ENCODE measurements at regions not wholly inside any gene's neighbourhood (a gene's known extent, or its start where the extent isn't known, plus 50 kb on each side); places are given as distances from the start of the nearest gene placed in this dataset.

- H3K4me1 ChIP-seq (ENCODE audit: insufficient read depth, low read length) = no peaks in the 10 kb centered on the region
- H3K4me3 ChIP-seq (ENCODE audit: low read length) = no peak overlapping the region
- WGBS = 85% methylated on average over 3 of the region's 4 CpGs
- no peaks in the 10 kb centered on the region for H3K36me3 ChIP-seq (ENCODE audit: insufficient read depth, low read length)
- no peaks in the 10 kb centered on the region for H3K27me3 ChIP-seq (ENCODE audit: insufficient read depth, low read length)
- peaks cover 18% of the 10 kb centered on the region for H3K9me3 ChIP-seq (ENCODE audit: insufficient read depth, low read depth, low read length)
- no peak overlapping the region for H3K27ac ChIP-seq (ENCODE audit: low read depth, low read length)
- H3K9ac ChIP-seq (ENCODE audit: low read depth, low read length) = no peak overlapping the region
These were observed 117.1 kb upstream of the PTPRT start for GRCh38 chr20:43306837-43307236.

- Histone ChIP-seq H3K9me3 (ENCODE audit: insufficient read depth, low read depth, low read length) (peaks cover 18% of the 10 kb centered on the region), H3K36me3 (ENCODE audit: insufficient read depth, low read length) (no peaks in the 10 kb centered on the region), H3K4me3 (ENCODE audit: low read length) (no peak overlapping the region), H3K27ac (ENCODE audit: low read depth, low read length) (no peak overlapping the region), H3K27me3 (ENCODE audit: insufficient read depth, low read length) (no peaks in the 10 kb centered on the region), H3K4me1 (ENCODE audit: insufficient read depth, low read length) (no peaks in the 10 kb centered on the region), H3K9ac (ENCODE audit: low read depth, low read length) (no peak overlapping the region)
These were observed 116.0 kb upstream of the PTPRT start for GRCh38 chr20:43305749-43306148.

GRCh38 chr20:43304598-43304997 lies 114.9 kb upstream of the PTPRT start:
- H3K36me3 ChIP-seq (ENCODE audit: insufficient read depth, low read length) = no peaks in the 10 kb centered on the region
- no CpG with 5 or more reads among the region's 1 CpG for WGBS
- no peak overlapping the region for H3K4me3 ChIP-seq (ENCODE audit: low read length)
- H3K9me3 ChIP-seq (ENCODE audit: insufficient read depth, low read depth, low read length) = peaks cover 15% of the 10 kb centered on the region
- H3K4me1 ChIP-seq (ENCODE audit: insufficient read depth, low read length) = no peaks in the 10 kb centered on the region
- H3K27me3 ChIP-seq (ENCODE audit: insufficient read depth, low read length) = no peaks in the 10 kb centered on the region
- no peak overlapping the region for H3K9ac ChIP-seq (ENCODE audit: low read depth, low read length)
- H3K27ac ChIP-seq (ENCODE audit: low read depth, low read length) = no peak overlapping the region

GRCh38 chr20:43302936-43303335 lies 113.2 kb upstream of the PTPRT start:
- no peak overlapping the region for H3K9ac ChIP-seq (ENCODE audit: low read depth, low read length)
- H3K9me3 ChIP-seq (ENCODE audit: insufficient read depth, low read depth, low read length) = no peaks in the 10 kb centered on the region; the same call in 1 of the 2 replicates
- H3K4me1 ChIP-seq (ENCODE audit: insufficient read depth, low read length) = no peaks in the 10 kb centered on the region
- H3K27ac ChIP-seq (ENCODE audit: low read depth, low read length) = no peak overlapping the region
- no peaks in the 10 kb centered on the region for H3K27me3 ChIP-seq (ENCODE audit: insufficient read depth, low read length)
- H3K4me3 ChIP-seq (ENCODE audit: low read length) = no peak overlapping the region
- whole genome bisulfite sequencing = 92% methylated on average over 4 of the region's 4 CpGs
- no peaks in the 10 kb centered on the region for H3K36me3 ChIP-seq (ENCODE audit: insufficient read depth, low read length)

- 87% methylated on average over 2 of the region's 2 CpGs for WGBS
- no peaks in the 10 kb centered on the region for H3K27me3 ChIP-seq (ENCODE audit: insufficient read depth, low read length)
- no peak overlapping the region for H3K9ac ChIP-seq (ENCODE audit: low read depth, low read length)
- H3K36me3 ChIP-seq (ENCODE audit: insufficient read depth, low read length) = no peaks in the 10 kb centered on the region
- H3K4me3 ChIP-seq (ENCODE audit: low read length) = no peak overlapping the region
- H3K9me3 ChIP-seq (ENCODE audit: insufficient read depth, low read depth, low read length) = no peaks in the 10 kb centered on the region
- peaks cover 5% of the 10 kb centered on the region; the same call in 1 of the 2 replicates for H3K4me1 ChIP-seq (ENCODE audit: insufficient read depth, low read length)
- no peak overlapping the region for H3K27ac ChIP-seq (ENCODE audit: low read depth, low read length)
These were observed 111.2 kb upstream of the PTPRT start for GRCh38 chr20:43300901-43301300.

GRCh38 chr20:43295781-43296180 lies 106.1 kb upstream of the PTPRT start:
- 88% methylated on average over 8 of the region's 8 CpGs for WGBS
- Histone ChIP-seq H3K9ac (ENCODE audit: low read depth, low read length) (no peak overlapping the region), H3K36me3 (ENCODE audit: insufficient read depth, low read length) (no peaks in the 10 kb centered on the region), H3K27me3 (ENCODE audit: insufficient read depth, low read length) (no peaks in the 10 kb centered on the region), H3K27ac (ENCODE audit: low read depth, low read length) (peak overlapping the region; percentile 52; the same call in 1 of the 2 replicates), H3K4me1 (ENCODE audit: insufficient read depth, low read length) (peaks cover 8% of the 10 kb centered on the region; the same call in 1 of the 2 replicates), H3K9me3 (ENCODE audit: insufficient read depth, low read depth, low read length) (peaks cover 8% of the 10 kb centered on the region), H3K4me3 (ENCODE audit: low read length) (no peak overlapping the region)

GRCh38 chr20:43295263-43295662 lies 105.6 kb upstream of the PTPRT start:
- Histone ChIP-seq H3K9me3 (ENCODE audit: insufficient read depth, low read depth, low read length) (peaks cover 8% of the 10 kb centered on the region), H3K27me3 (ENCODE audit: insufficient read depth, low read length) (no peaks in the 10 kb centered on the region), H3K4me3 (ENCODE audit: low read length) (no peak overlapping the region), H3K27ac (ENCODE audit: low read depth, low read length) (peak overlapping the region; percentile 52; the same call in 1 of the 2 replicates), H3K36me3 (ENCODE audit: insufficient read depth, low read length) (no peaks in the 10 kb centered on the region), H3K4me1 (ENCODE audit: insufficient read depth, low read length) (peaks cover 8% of the 10 kb centered on the region; the same call in 1 of the 2 replicates), H3K9ac (ENCODE audit: low read depth, low read length) (no peak overlapping the region)
- 93% methylated on average over 9 of the region's 9 CpGs for WGBS

GRCh38 chr20:43294031-43294430 lies 104.3 kb upstream of the PTPRT start:
- no peak overlapping the region for H3K9ac ChIP-seq (ENCODE audit: low read depth, low read length)
- WGBS = 87% methylated on average over 4 of the region's 4 CpGs
- no peaks in the 10 kb centered on the region for H3K27me3 ChIP-seq (ENCODE audit: insufficient read depth, low read length)
- no peak overlapping the region for H3K27ac ChIP-seq (ENCODE audit: low read depth, low read length)
- H3K4me1 ChIP-seq (ENCODE audit: insufficient read depth, low read length) = peaks cover 8% of the 10 kb centered on the region; the same call in 1 of the 2 replicates
- no peaks in the 10 kb centered on the region for H3K36me3 ChIP-seq (ENCODE audit: insufficient read depth, low read length)
- H3K4me3 ChIP-seq (ENCODE audit: low read length) = no peak overlapping the region
- peaks cover 8% of the 10 kb centered on the region for H3K9me3 ChIP-seq (ENCODE audit: insufficient read depth, low read depth, low read length)

GRCh38 chr20:43293068-43293786 lies 103.5 kb upstream of the PTPRT start:
- WGBS = 85% methylated on average over 11 of the region's 11 CpGs
- Histone ChIP-seq H3K4me3 (ENCODE audit: low read length) (no peak overlapping the region), H3K27ac (ENCODE audit: low read depth, low read length) (no peak overlapping the region), H3K9ac (ENCODE audit: low read depth, low read length) (no peak overlapping the region), H3K27me3 (ENCODE audit: insufficient read depth, low read length) (no peaks in the 10 kb centered on the region), H3K36me3 (ENCODE audit: insufficient read depth, low read length) (no peaks in the 10 kb centered on the region), H3K9me3 (ENCODE audit: insufficient read depth, low read depth, low read length) (peaks cover 14% of the 10 kb centered on the region), H3K4me1 (ENCODE audit: insufficient read depth, low read length) (peaks cover 8% of the 10 kb centered on the region; the same call in 1 of the 2 replicates)

- Histone ChIP-seq H3K27ac (ENCODE audit: low read depth, low read length) (no peak overlapping the region), H3K27me3 (ENCODE audit: insufficient read depth, low read length) (no peaks in the 10 kb centered on the region), H3K36me3 (ENCODE audit: insufficient read depth, low read length) (no peaks in the 10 kb centered on the region), H3K4me3 (ENCODE audit: low read length) (no peak overlapping the region), H3K9me3 (ENCODE audit: insufficient read depth, low read depth, low read length) (peaks cover 19% of the 10 kb centered on the region), H3K9ac (ENCODE audit: low read depth, low read length) (no peak overlapping the region), H3K4me1 (ENCODE audit: insufficient read depth, low read length) (peaks cover 8% of the 10 kb centered on the region; the same call in 1 of the 2 replicates)
- WGBS = 94% methylated on average over 3 of the region's 3 CpGs
These were observed 102.5 kb upstream of the PTPRT start for GRCh38 chr20:43292222-43292621.

GRCh38 chr20:43287637-43288036 lies 97.9 kb upstream of the PTPRT start:
- no peak overlapping the region for H3K9ac ChIP-seq (ENCODE audit: low read depth, low read length)
- H3K9me3 ChIP-seq (ENCODE audit: insufficient read depth, low read depth, low read length) = peaks cover 22% of the 10 kb centered on the region
- H3K27me3 ChIP-seq (ENCODE audit: insufficient read depth, low read length) = no peaks in the 10 kb centered on the region
- H3K27ac ChIP-seq (ENCODE audit: low read depth, low read length) = no peak overlapping the region
- WGBS = 83% methylated on average over 2 of the region's 2 CpGs
- H3K4me1 ChIP-seq (ENCODE audit: insufficient read depth, low read length) = no peaks in the 10 kb centered on the region
- H3K4me3 ChIP-seq (ENCODE audit: low read length) = no peak overlapping the region
- no peaks in the 10 kb centered on the region for H3K36me3 ChIP-seq (ENCODE audit: insufficient read depth, low read length)

Measured in HUES64 (cell line).